ENCODE measurements at regions not wholly inside any gene's neighbourhood (a gene's known extent, or its start where the extent isn't known, plus 50 kb on each side); places are given as distances from the start of the nearest gene placed in this dataset.

DNA sequence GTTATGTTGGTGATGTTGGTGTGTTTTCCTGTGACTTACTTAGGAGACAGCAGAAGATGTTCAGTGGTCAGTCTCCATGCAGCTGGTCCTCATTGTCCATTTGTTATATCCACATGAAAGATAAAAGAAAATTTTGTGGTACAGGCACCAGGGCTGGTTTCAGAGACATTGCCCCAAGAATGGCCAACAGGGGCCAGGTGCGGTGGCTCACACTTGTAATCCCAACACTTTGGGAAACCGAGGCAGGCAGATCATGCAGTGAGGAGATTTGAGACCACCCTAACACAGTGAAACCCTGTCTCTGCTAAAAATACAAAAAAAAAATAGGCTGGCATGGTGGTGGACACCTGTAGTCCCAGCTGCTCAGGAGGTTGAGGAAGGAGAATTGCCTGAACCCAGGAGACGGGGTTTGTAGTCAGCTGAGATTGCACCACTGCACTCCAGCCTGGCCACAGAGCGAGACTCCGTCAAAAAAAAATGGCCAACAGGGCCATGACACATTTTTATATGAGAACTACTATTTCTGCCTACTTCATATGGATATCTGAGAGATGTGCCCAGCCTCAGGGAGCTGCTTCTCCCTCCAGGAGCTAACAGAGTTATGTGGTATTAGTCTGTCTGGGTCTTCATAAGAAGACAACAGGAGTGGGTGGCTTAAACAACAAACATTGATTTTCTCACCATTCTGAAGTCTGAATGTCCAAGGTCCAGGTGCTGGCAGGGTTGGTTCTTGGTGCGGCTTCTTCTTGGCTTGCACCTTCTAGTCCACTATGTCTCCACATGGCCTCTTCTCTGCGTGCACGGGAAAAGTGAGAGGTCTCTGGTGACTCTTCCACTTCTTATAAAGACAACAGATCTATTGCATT is 821.7 kb downstream of the TMEM121 start:
- TF ChIP-seq, protein P1, sequence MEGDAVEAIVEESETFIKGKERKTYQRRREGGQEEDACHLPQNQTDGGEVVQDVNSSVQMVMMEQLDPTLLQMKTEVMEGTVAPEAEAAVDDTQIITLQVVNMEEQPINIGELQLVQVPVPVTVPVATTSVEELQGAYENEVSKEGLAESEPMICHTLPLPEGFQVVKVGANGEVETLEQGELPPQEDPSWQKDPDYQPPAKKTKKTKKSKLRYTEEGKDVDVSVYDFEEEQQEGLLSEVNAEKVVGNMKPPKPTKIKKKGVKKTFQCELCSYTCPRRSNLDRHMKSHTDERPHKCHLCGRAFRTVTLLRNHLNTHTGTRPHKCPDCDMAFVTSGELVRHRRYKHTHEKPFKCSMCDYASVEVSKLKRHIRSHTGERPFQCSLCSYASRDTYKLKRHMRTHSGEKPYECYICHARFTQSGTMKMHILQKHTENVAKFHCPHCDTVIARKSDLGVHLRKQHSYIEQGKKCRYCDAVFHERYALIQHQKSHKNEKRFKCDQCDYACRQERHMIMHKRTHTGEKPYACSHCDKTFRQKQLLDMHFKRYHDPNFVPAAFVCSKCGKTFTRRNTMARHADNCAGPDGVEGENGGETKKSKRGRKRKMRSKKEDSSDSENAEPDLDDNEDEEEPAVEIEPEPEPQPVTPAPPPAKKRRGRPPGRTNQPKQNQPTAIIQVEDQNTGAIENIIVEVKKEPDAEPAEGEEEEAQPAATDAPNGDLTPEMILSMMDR (IDR thresholded peaks at IDR 0.05) = no peak
- no peak for TF ChIP-seq POLR2AphosphoS5 (IDR thresholded peaks at IDR 0.05)
- TF ChIP-seq POLR2A (IDR thresholded peaks at IDR 0.05) = no peak
- TF ChIP-seq EP300 (IDR thresholded peaks at IDR 0.05; ENCODE audit: low read depth) = no peak
